ENCODE measurements at regions not wholly inside any gene's neighbourhood (a gene's known extent, or its start where the extent isn't known, plus 50 kb on each side); places are given as distances from the start of the nearest gene placed in this dataset.

DNA sequence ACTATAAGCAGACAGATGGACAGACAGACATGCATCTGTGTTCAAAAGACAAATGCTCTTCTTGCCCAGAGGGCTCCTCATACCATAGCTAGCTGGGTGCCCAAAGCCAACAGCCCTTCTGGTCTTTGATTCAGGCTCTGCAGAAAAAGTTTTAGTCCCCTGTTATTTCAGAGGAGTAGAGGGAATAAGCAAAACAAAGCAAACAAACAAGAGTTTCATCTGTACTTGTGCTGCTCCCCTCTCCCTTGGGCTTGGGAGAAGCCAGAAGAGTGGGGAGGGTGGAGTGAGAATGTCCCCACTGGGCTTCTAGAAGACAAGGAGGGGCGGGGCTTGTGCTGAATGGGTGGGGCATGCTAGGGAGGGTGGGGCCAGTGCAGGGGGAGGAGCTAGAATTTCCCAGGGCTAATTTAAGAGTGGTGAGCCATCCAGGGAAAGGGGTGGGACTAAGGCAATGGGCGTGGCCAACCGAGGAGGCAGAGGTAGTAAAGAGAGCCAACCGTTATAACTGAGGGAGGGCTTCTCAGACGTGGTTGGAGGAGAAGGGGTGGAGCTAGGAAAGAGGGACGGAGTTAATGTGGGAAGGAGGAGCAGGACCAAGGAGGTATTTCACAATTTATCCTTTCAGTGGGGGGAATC is 101.2 kb upstream of the MGMT start:
- no peak for DNase-seq

DNA sequence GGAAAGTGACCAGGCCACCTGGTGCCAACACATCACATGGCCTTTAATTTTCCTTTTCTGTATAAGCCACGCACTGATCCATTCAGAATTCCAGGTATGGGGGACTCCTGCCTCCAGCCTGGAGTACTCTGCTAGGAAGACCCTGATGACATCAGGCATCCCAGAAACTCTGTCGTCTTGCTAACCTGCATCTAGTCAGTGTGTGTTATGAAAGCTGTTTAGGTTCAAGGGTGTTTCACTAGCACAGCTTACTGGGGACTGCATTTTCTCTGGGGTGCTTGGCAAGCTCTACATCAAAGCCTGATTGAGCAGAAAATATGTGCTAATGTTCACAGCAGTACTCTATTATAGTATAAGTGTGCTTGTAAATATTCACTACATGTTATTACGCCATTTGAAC is 100.6 kb upstream of the MGMT start:
- DNase-seq: no peak

DNA sequence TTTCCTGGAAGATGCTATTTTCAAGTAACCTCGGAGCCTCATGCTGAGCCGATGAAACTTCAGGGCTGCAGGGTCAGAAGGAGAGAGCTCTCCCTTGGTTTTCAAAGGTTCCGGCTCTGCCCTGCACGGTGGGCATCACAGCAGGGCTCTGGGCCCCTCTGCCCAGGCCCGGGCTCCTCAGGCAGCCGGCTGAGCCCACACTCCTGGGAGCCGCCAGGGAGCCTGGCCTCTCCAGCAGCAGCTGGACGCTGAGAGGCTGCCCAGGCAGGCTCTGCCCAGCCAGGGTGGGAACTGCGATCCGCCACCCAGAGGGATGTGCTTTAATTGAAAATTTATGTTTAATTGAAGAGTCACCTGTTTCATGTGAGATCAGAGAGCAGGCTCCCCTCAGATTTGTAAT is 97.5 kb upstream of the MGMT start:
- DNase-seq: no peak

DNA sequence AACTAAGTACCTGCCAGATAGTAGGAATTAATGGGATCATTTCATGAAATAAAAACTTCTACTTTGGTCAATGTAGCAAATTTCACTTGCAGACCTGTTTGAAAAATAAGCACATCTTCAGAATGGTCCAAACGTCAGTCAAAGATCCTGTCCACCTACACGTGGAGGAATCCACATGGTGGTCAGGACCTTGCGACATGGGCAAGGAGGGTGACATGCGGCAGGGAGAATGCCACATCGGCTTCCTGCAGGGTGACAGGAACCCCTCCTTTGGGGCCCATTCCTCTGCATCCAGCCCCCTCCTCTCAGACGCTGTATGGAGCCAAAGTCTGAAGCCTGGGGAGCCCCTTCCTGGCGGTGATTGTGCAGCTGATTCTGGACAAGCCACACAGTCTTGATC is 95.5 kb upstream of the MGMT start:
- DNase-seq: no peak

DNA sequence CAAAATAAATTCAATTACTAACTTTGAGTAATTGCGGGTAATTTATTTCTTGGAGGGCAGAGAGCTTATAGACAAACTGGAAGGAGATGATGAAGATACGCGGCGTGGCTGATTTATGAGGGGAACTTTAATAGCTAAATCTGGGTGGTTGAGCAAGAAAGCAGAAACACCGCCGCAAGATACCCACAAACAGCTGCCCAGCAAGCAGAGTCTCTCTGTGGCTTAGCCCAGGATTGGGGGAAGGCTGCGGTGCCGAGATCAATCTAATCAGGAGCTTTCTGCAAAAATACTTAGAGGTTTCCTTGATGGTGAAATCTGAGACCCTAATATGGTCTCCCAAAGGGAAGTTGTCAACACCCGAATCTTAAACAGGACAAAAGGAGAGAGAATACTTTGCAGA is 94.9 kb upstream of the MGMT start:
- DNase-seq: no peak

DNA sequence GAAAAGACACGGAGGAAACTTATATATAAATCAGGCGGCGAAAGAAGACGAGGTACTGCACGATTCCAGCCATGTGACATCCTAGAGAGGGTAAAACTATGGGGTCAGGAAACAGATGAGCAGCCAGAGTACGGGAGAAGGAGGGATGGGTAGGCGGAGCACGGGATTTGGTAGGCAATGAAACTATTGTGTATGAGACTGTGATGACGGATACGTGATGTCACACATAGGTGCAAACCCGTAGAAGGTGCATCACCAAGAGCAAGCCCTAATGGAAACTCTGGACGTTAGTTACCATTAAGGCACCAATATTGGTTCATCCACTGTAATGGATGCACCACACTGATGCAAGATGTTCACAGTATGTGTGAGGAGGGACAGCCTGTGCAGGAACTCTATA is 93.8 kb upstream of the MGMT start:
- DNase-seq: no peak

DNA sequence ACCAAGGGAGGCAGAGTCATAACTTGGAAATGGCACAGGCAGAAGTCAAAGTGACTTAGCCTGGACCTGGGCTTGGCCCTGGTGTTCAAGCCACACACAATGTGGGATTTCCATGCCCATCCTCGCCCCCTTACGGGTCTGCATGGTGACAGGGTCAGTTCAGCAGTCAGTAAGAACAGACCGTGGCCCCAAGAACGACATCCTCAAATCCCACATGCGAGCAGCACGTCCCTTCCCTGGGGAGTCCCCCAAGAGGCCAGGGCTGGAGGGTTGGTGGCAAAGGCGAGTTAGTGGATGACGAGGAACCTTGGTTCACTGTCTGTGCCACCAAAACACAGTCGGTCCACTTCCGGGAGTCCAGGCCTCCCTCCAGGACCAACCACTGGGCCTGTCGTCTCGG is 93.3 kb upstream of the MGMT start:
- no peak for DNase-seq

DNA sequence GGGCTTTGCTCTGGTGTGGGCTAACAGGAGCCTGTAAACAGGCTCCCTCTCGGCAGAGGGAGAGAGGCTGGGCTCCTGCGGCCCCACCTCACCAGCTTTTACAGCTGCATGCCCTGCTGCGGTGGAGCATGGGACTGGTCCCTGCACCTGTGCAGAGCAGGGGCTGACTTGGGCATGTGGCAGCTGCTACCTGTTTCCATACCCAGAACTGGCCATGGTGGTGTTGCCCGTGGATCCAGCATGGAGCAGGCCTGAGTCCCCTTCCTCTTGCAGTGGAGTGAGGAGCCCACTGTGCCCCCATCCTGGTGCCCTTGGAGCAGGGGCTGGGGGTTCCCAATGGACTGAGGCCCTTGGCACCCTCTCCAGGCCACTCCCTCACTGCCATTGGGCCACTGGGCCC is 91.9 kb upstream of the MGMT start:
- DNase-seq: no peak

DNA sequence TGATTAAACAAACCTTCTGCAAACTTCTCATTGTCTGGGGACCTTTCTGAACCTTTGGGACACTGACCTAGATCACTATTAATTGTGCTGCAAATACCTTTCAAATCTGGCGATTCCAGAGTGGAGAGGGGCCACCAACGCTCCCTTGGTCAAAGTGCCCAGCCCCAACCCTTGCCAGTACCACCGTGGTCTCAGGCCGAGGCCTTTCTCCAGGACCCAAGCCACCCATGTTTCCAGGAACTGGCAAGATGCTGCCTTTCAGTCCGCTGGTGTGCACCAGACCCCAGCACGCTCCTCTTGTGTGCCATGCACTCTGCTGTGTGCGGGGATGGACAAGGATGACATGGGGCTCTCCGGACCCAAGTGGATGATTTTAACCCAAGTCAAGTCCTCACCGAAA is 91.1 kb upstream of the MGMT start:
- no peak for DNase-seq

DNA sequence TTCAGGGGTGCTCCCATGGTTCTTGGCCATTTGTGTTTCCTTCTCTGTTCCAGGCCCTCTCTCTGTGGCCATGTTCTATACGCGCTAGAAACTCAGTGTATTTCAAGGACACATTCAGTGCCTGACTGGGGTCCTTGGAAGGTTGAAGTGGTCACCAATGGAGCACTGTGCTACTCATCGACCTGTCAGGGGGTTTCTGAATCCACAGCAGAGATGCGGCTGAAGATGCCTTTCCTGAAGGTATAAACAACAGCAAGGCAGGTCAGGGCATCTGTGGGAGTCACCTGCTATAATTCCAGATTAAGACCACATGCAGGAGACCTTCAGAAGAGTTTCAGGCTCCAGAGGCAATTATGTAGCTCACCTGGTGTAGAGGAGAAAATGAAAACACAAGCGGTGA is 86.8 kb upstream of the MGMT start:
- DNase-seq: no peak

DNA sequence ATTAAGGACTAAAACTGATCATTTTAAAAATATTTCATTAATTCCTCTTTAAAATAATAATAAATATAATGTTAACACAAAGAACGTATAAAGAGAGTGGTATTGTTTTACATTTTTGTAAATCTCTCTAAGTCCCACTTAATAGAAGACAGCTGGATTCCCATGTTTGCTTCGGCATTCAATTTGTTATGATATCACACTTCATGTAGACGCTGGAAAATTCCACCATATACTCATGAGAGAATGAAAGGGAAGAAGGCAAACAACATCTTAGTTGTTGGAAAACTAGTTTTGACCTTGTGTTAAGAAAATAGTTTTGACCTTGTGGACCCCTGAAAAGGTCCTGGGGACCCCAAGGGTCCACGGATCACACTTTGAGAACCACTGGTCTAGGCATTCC is 85.3 kb upstream of the MGMT start:
- DNase-seq: no peak

DNA sequence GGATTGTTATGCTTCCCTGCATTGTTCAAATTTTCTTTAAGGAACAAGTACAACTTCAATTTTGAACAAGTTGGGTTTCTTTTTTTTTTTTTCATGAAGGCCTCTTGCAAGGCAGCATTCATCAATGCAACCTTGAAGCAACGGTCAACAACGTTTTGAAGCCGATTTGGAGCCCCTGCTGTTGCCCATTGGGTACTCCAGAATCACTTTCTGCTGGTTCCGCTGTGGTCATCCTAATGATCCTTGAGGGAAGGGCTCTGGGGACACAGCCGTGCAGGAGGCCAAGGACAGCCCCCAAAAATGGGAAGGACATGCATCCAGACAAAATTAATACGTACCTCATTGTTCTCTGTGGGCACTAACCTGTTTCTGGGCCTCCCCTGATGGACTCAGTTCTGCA is 84.6 kb upstream of the MGMT start:
- no peak for DNase-seq

DNA sequence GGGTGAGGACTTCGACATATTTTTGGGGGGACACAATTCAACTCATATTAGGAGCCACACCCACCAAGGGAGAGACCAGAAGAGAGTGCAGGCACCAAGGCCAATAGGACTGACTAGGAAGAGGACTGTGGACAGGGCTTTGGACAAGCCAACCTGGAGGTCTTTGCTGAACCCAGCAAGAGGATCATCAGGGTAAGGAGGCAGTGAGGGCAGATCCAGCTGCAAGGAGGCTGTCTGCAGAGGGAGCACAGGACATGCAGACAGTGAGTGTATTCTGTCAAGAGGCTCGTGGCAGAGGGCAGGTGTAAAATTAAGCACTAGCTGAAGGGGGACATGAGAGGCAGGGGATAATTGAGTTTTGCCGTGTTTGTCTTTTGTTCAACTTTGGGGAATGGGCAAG is 83.4 kb upstream of the MGMT start:
- DNase-seq: no peak

DNA sequence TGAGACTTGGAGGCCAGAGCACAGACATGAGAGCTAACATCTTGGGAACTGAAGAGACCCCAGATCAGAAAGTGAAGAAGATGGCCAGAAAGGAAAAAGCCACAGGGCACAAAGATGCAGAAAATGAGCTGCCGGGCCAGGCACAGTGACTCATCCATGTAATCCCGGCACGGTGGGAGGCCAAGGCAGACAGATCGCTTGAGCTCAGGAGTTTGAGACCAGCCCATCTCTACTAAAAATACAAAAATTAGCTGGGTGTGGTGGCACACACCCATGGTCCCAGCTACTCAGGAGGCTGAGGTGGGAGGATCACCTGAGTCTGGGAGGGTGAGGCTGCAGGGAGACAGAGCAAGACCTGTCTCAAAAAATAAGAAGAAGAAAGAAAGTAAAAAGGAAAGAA is 81.4 kb upstream of the MGMT start:
- no peak for DNase-seq

DNA sequence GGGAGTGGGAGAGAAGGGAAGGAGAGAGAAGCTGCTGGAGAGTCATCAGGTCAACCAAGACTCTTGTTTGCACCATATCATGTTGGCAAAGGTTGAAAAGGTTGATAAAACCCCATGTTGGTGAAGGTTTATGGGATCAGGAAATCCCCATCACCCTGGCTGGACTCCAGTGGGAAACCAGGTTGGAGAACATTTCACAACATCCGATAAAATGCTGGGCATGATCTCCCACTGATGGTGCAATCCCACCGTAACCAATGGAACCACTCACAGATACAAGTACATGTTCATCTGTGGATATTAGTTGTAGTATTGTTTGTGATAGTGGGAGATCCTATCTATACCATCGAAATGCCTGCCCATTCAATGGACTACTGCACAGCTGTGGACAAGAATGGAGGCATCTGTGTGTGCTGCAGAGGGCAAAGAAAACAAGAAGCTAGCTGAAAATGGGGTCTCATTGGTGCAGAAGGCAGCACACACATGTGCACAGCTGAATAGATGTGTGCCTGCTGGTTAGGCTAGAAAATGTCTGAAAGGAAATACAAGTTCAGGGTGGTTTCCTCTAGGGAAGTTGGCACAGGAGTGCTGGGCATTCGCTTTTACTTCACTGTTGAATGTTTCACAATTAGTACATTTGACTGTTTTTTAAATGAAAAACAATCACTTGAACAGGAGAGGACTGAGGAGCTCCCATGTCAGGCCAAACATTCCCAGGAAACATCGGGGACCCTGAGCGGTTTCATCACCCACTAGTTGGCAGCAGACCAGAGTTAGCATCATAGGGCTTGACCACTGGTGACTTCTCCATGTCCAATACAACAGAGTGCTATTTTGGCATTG is 80.4 kb upstream of the MGMT start:
- DNase-seq: no peak

DNA sequence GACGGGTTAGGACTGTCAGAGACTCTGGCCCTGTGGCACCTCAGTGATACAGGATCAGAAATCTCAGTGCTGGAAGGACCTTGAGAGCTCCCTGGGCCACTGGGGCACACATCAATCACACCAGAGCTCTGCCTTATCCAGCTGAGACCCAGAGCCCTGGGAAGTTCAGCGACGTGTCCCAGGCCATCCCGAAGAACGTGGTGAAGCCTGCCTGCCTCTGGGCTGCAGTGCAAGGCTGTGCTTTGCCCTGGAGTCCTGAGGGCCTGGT is 79.8 kb upstream of the MGMT start:
- no peak for DNase-seq

DNA sequence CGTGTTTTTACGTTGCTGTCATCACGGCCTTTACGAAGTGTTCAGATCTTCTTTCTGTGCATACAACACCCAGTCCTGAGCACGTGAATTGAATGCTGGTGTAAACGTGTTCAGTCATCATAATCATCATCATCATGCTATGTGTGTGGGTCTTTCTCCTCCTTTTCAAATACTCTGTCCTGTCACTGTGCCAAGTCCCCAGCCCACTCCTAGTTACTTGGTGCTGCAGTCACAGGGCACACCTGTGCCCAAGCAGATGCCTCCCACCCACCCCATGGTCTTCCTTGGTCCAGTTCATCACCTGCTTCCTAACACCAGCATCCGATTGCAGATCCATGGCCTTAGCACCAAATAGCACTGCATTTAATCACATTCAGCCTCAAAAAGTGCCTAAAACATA is 78.6 kb upstream of the MGMT start:
- no peak for DNase-seq

DNA sequence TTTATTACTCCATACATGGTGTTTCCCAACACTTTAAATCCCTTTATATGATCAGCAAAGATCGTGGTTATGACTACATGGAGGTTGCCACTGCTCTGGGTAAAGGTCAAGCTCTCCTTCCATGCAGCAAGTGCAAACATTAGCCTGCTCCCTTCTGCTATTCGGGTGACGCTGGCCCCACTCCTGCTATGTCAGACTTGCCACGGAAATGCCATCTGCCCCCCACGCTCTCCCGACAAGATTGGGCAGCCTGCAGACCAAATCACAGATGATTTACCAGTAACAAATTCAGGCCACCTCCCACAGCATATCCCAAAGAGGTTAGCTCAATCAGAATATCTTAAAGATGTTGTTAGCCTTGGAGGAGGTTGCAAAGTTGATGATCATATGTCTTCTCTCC is 77.8 kb upstream of the MGMT start:
- DNase-seq: no peak

DNA sequence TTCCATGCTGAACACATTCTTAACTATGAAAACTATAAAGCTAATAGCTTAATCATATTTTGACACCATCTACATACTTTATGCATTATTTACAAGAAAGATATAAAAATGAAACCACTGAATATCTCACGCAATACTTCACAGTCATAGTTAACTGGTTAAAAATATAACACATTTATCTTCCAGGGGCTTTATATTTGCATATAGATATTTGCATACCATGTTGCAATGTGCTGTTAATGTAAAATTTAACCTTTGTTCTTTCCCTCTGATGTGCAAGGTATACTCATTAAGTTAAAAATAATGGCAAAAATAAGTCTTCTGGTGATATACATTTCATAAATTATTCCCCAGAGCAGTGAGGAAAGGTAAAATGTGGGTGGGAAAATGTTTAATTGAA is 76.9 kb upstream of the MGMT start:
- no peak for DNase-seq

DNA sequence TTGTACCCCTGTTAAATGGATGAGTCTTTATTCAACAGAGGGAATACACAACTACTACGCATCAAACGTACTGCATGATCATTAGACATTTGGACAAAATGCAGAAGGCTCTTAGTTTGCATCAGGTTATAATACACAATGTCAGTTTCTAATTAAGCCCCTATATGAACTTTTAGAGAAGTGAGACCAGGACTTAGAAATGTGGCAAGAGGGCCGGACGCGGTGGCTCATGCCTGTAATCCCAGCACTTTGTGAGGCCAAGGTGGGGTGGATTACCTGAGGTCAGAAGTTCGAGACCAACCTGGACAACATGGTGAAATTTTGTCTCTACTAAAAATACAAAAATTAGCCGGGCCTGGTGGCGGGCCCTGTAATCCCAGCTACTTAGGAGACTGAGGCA is 76.3 kb upstream of the MGMT start:
- no peak for DNase-seq

DNA sequence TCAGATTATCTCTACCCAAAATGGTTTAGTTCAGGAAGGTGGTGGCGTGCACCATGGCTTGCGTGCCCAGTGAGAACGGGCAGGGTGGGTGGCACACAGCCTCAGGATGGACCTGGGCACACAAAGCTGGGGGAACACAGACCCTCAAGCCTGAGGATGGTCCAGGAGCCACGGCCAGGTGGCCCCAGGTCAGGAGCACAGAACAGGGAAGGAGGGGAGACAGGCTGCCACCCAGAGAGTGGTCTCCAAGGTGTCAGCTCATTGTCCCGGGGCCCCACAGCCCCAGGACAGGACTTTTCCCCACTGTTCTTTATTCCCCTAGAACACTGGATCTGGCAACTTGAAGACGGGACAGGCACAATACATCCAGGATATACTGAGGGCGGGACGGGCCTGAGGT is 75.6 kb upstream of the MGMT start:
- no peak for DNase-seq

DNA sequence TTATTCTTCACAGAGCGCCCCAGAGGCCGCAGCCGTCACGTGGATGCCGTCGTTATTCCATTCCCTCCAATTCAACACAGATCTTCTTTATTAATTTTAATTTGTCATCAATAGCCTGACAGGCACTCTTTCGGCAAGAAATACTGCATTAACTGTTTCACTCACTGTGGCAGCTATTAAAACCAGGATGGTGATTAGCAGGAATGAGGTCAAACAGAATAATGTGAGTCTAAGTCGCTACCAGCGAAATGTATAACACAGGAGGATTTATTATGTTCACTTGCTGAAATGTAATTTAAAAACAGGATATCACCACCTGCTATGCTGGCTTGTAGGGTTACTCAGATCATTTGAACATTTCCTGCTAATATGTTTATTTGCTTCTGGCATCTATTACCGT is 74.2 kb upstream of the MGMT start:
- DNase-seq: no peak

DNA sequence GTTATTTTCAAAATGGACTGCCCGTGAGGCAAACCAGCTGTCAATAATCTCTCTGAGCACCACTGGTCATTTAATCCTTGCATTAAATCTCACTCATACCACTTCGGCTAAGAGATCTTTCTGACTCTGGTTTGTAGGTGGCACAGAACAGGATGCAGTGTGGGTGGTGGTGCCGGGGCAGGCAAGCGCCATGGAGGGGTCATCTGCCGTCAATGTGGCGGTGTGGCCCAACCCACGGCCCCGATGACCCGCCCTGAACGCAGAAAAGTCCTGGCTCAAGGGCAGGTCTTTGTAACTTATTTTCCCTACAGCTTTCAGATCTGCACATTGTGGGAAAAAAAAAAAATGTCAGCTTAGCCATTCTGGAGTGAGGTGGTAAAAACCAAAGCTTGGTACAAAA is 73.2 kb upstream of the MGMT start:
- DNase-seq: no peak

DNA sequence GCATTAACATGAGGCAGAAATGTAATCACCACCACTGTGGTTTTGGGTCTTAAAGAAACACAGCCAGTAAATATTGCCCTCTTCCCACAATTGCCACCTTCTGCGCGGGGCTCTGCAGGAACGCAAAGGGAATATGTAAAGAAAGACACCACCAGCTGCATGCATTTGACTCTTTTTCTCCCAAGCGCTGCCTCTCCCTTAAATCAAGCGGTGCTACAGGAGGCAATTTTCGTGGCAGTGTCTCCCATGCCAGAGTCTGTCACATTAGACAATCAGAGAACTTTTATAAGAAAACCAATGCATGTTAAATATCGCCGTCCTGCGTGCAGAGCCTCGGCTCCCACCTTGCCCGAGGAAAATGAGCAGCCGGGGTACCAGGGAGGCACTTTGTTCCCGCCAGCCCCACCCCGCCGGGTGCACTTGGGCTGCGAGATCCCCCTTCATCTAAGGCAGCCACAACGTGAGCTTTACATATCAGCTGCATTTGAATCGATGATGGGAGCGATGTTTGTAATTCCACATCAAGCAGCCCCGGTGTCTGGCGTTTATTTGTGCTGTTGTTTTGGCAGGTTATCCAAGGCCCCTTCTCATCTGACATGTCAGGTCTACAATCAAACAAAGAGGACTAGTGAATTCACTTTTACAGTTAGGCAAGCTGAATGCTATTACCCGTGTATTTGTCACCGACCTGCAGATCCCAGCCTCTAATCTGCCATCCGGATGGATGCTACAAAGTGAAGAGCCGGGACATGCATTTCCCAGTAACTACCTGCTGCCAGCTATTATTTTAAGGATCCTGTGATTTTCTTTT is 72.3 kb upstream of the MGMT start:
- DNase-seq: no peak

Measured in CD4-positive, alpha-beta T cell treated with Interleukin-15 for 1 hour (primary cell).